ENCODE measurements at regions not wholly inside any gene's neighbourhood (a gene's known extent, or its start where the extent isn't known, plus 50 kb on each side); places are given as distances from the start of the nearest gene placed in this dataset.
"Not testable (repeated sequence)": the region's sequence is repeated elsewhere in the genome, so short reads cannot be mapped to it uniquely, and the experiment has no call there.

DNA sequence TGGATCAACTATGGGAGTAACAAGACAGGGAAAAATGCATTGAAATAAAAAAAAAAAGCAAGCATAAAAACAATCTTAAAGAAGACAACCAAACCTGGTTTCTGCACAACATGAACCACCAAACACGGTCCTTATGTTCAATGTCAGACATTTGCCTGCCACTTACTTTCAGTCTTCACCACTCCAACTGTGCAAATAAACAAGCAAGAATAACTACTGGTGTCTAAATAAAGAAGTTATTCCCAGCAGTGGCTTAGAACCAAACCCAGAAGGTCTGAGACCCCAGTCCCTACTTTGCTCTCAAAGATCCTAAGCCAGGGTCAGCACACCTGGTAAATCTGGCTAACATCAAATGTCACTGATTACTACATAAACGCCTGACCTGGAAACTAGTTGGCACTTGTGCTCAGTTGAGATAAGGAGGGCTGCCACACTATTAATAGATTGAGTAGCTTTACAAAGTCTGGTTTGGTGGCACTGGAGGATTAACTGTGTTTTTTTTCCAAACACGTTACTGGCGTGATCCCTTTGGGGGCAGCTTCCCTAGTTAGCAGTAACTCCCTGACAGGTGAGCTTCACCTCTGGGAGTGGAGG is 62.7 kb upstream of the ABLIM1 start:
- Histone ChIP-seq H3K36me3 (ENCODE audit: insufficient read depth, low read length) (no peaks in the 10 kb centered on the region), H3K9me3 (ENCODE audit: low read length) (no peaks in the 10 kb centered on the region), H3K27ac (ENCODE audit: low read depth, low read length, poor library complexity, severe bottlenecking) (no peak overlapping the region), H3K79me2 (ENCODE audit: insufficient read depth, low read depth, low read length) (no peaks in the 10 kb centered on the region), H2AFZ (ENCODE audit: low read length) (no peak overlapping the region), H3K4me1 (ENCODE audit: insufficient read depth, low read length, poor library complexity, severe bottlenecking) (no peaks in the 10 kb centered on the region), H3K4me2 (ENCODE audit: low read length) (no peak overlapping the region), H3K4me3 (ENCODE audit: low read depth, low read length, poor library complexity, severe bottlenecking) (no peak overlapping the region), H3K9me2 (ENCODE audit: insufficient read depth, low read length) (no peaks in the 10 kb centered on the region), H4K20me1 (ENCODE audit: insufficient read depth, low read length) (no peaks in the 10 kb centered on the region)
- no TSS peak for BruUV-seq (replicated peaks)
- ChIA-PET CTCF (ENCODE audit: unreplicated experiment) (no interaction called here), POLR2A (no interaction called here)
- no peak for TF ChIP-seq EZH2phosphoT487 (IDR thresholded peaks at IDR 0.05; ENCODE audit: borderline replicate concordance, low read depth, low read length)
- TF ChIP-seq, protein P1, sequence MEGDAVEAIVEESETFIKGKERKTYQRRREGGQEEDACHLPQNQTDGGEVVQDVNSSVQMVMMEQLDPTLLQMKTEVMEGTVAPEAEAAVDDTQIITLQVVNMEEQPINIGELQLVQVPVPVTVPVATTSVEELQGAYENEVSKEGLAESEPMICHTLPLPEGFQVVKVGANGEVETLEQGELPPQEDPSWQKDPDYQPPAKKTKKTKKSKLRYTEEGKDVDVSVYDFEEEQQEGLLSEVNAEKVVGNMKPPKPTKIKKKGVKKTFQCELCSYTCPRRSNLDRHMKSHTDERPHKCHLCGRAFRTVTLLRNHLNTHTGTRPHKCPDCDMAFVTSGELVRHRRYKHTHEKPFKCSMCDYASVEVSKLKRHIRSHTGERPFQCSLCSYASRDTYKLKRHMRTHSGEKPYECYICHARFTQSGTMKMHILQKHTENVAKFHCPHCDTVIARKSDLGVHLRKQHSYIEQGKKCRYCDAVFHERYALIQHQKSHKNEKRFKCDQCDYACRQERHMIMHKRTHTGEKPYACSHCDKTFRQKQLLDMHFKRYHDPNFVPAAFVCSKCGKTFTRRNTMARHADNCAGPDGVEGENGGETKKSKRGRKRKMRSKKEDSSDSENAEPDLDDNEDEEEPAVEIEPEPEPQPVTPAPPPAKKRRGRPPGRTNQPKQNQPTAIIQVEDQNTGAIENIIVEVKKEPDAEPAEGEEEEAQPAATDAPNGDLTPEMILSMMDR (conservative IDR thresholded peaks at IDR 0.05; ENCODE audit: low read length) = no peak
- DNase-seq (ENCODE audit: low spot score) = no peak
- intact Hi-C loops (cut with micrococcal nuclease; ENCODE audit: unreplicated experiment) = no loop called here

DNA sequence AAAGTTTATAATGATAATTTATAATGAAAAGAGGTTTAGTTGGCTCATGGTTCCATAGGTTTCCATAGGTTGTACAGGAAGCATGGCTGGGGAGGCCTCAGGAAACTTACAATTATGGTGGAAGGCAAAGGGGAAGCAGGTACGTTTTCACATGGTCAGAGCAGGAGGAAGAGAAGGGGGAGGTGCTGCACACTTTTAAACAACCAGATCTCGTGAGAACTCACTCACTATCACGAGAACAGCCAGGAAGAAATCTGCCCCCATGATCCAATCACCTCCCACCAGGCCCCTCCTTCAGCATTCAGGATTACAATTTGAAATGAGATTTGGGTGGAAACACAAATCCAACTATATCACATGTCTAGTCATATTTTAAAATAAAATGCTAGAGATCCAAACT is 64.1 kb upstream of the ABLIM1 start:
- H2AFZ ChIP-seq (ENCODE audit: low read length); BruUV-seq (replicated peaks); H3K4me2 ChIP-seq (ENCODE audit: low read length); H3K79me2 ChIP-seq (ENCODE audit: insufficient read depth, low read depth, low read length); H4K20me1 ChIP-seq (ENCODE audit: insufficient read depth, low read length); POLR2A ChIA-PET; H3K4me1 ChIP-seq (ENCODE audit: insufficient read depth, low read length, poor library complexity, severe bottlenecking); H3K9me2 ChIP-seq (ENCODE audit: insufficient read depth, low read length); CTCF ChIA-PET (ENCODE audit: unreplicated experiment); H3K4me3 ChIP-seq (ENCODE audit: low read depth, low read length, poor library complexity, severe bottlenecking); H3K27ac ChIP-seq (ENCODE audit: low read depth, low read length, poor library complexity, severe bottlenecking); H3K36me3 ChIP-seq (ENCODE audit: insufficient read depth, low read length); DNase-seq (ENCODE audit: low spot score); intact Hi-C loops (cut with micrococcal nuclease; ENCODE audit: unreplicated experiment); H3K9me3 ChIP-seq (ENCODE audit: low read length): not testable (repeated sequence)

DNA sequence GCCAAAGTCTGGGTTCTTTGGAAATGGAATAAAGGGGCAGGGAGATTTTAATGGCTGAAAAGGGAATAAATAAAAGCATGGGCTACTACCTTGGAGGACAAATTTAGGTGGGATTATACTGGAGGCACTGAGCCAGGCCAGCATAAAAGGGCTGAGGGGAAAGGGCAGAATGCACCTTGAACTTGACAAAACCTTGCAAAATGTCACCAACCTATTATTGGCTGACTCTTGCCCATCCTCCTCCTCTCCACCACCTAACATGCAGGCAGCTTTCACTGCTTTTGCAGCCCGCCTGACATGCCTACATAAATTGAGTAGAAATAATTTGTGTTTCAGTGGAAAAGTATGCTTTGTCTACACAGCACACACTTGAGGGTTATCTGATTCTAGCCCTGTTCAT is 65.3 kb upstream of the ABLIM1 start:
- no peak overlapping the region for H3K4me2 ChIP-seq (ENCODE audit: low read length)
- BruUV-seq (replicated peaks) = no TSS peak
- no peaks in the 10 kb centered on the region for H3K79me2 ChIP-seq (ENCODE audit: insufficient read depth, low read depth, low read length)
- H3K4me3 ChIP-seq (ENCODE audit: low read depth, low read length, poor library complexity, severe bottlenecking) = no peak overlapping the region
- intact Hi-C loops (cut with micrococcal nuclease; ENCODE audit: unreplicated experiment) = no loop called here
- H3K36me3 ChIP-seq (ENCODE audit: insufficient read depth, low read length) = no peaks in the 10 kb centered on the region
- H4K20me1 ChIP-seq (ENCODE audit: insufficient read depth, low read length) = no peaks in the 10 kb centered on the region
- H3K9me2 ChIP-seq (ENCODE audit: insufficient read depth, low read length) = no peaks in the 10 kb centered on the region
- H2AFZ ChIP-seq (ENCODE audit: low read length) = no peak overlapping the region
- no peaks in the 10 kb centered on the region for H3K9me3 ChIP-seq (ENCODE audit: low read length)
- DNase-seq (ENCODE audit: low spot score) = no peak
- no peaks in the 10 kb centered on the region for H3K4me1 ChIP-seq (ENCODE audit: insufficient read depth, low read length, poor library complexity, severe bottlenecking)
- H3K27ac ChIP-seq (ENCODE audit: low read depth, low read length, poor library complexity, severe bottlenecking) = no peak overlapping the region
- ChIA-PET CTCF (ENCODE audit: unreplicated experiment) (no interaction called here), POLR2A (interaction anchor here (0.6 to 1.2 kb wide), 2 partner anchors 11 to 1638 kb away, joined by 3 read pairs; no protein-coding TSS in a partner anchor)
- TF ChIP-seq, protein P1 (conservative IDR thresholded peaks at IDR 0.05; ENCODE audit: low read length) = no peak
- TF ChIP-seq EZH2phosphoT487 (IDR thresholded peaks at IDR 0.05; ENCODE audit: borderline replicate concordance, low read depth, low read length) = no peak
